GM12891 (cell line): ENCODE measurements at regions not wholly inside any gene's neighbourhood (a gene's known extent, or its start where the extent isn't known, plus 50 kb on each side); places are given as distances from the start of the nearest gene placed in this dataset.

Source experiments
- DNase-seq: peaks from one replicate; pipeline ENCODE4 v3.0.0; 2011; ENCODE audit warnings: low spot score; ENCODE audit not compliant: insufficient read length
- FAIRE-seq: peaks from 2 replicates; lab custom pipeline; 2011; peaks lifted over from hg19 to GRCh38; lab: Jason Lieb, UNC
- PAX5 ChIP-seq: IDR thresholded peaks from 2 replicates; pipeline ENCODE4 v1.6.1; 2011; ENCODE audit warnings: low read length, moderate library complexity, mild to moderate bottlenecking; ENCODE audit not compliant: insufficient read depth, severe bottlenecking
- POLR2A ChIP-seq: IDR thresholded peaks from 2 replicates; pipeline ENCODE4 v1.6.1; 2011; ENCODE audit warnings: low read depth, low read length, control low read depth
- POLR2AphosphoS5 ChIP-seq: IDR thresholded peaks from 2 replicates; pipeline ENCODE4 v1.6.1; 2011; ENCODE audit warnings: low read depth, low read length, control low read depth
- POU2F2 ChIP-seq: IDR thresholded peaks from 2 replicates; pipeline ENCODE4 v1.6.1; 2011; ENCODE audit warnings: low read depth, mild to moderate bottlenecking, control low read depth, low read length, moderate library complexity
- SPI1 ChIP-seq: IDR thresholded peaks from 2 replicates; pipeline ENCODE4 v1.6.1; 2011; ENCODE audit warnings: low read depth, low read length, control low read depth
- TAF1 ChIP-seq: IDR thresholded peaks from 2 replicates; pipeline ENCODE4 v1.6.1; 2011; ENCODE audit warnings: low read depth, low read length, control low read depth

GRCh38 chr6:23200946-23201345 lies 631.6 kb downstream of the HDGFL1 start:
- no peak for FAIRE-seq
- DNase-seq = no peak
- TF ChIP-seq SPI1 (no peak), POLR2A (no peak), TAF1 (no peak), POLR2AphosphoS5 (no peak), POU2F2 (no peak), PAX5 (no peak)

- FAIRE-seq = no peak
- DNase-seq = no peak
- TF ChIP-seq SPI1 (no peak), POU2F2 (no peak), POLR2A (no peak), POLR2AphosphoS5 (no peak), PAX5 (no peak), TAF1 (no peak)
Measured at GRCh38 chr6:23202207-23202606, 632.8 kb downstream of the HDGFL1 start.

GRCh38 chr6:23212398-23212797 lies 643.0 kb downstream of the HDGFL1 start:
- FAIRE-seq = no peak
- DNase-seq = no peak
- no peak for TF ChIP-seq SPI1
- no peak for TF ChIP-seq POLR2AphosphoS5
- TF ChIP-seq TAF1 = no peak
- no peak for TF ChIP-seq PAX5
- TF ChIP-seq POU2F2 = no peak
- TF ChIP-seq POLR2A = no peak

GRCh38 chr6:23213193-23213592 lies 643.8 kb downstream of the HDGFL1 start:
- DNase-seq (no peak), FAIRE-seq (no peak)
- TF ChIP-seq SPI1 (no peak), POLR2AphosphoS5 (no peak), PAX5 (no peak), POLR2A (no peak), TAF1 (no peak), POU2F2 (no peak)

GRCh38 chr6:23213651-23214050 lies 644.3 kb downstream of the HDGFL1 start:
- no peak for FAIRE-seq
- TF ChIP-seq POU2F2 (no peak), POLR2AphosphoS5 (no peak), POLR2A (no peak), SPI1 (no peak), PAX5 (no peak), TAF1 (no peak)
- no peak for DNase-seq

GRCh38 chr6:23218751-23219150 lies 649.4 kb downstream of the HDGFL1 start:
- TF ChIP-seq POLR2A (no peak), POLR2AphosphoS5 (no peak), TAF1 (no peak), SPI1 (no peak), POU2F2 (no peak), PAX5 (no peak)
- DNase-seq = no peak
- FAIRE-seq = no peak

GRCh38 chr6:23222724-23223123 lies 653.4 kb downstream of the HDGFL1 start:
- no peak for TF ChIP-seq POLR2A
- TF ChIP-seq TAF1 = no peak
- TF ChIP-seq PAX5 = no peak
- TF ChIP-seq SPI1 = no peak
- TF ChIP-seq POLR2AphosphoS5 = no peak
- TF ChIP-seq POU2F2 = no peak
- no peak for DNase-seq
- no peak for FAIRE-seq

GRCh38 chr6:23224540-23224939 lies 655.2 kb downstream of the HDGFL1 start:
- no peak for TF ChIP-seq POU2F2
- TF ChIP-seq TAF1 = no peak
- TF ChIP-seq POLR2A = no peak
- TF ChIP-seq POLR2AphosphoS5 = no peak
- TF ChIP-seq PAX5 = no peak
- no peak for TF ChIP-seq SPI1
- no peak for DNase-seq
- FAIRE-seq = no peak

- FAIRE-seq (no peak), DNase-seq (no peak)
- TF ChIP-seq SPI1 = no peak
Measured at GRCh38 chr6:23228439-23229024, 659.2 kb downstream of the HDGFL1 start.

- no peak for DNase-seq
- TF ChIP-seq TAF1 (no peak), PAX5 (no peak), SPI1 (no peak), POLR2A (no peak), POLR2AphosphoS5 (no peak), POU2F2 (no peak)
- no peak for FAIRE-seq
Measured at GRCh38 chr6:23243854-23244253, 674.5 kb downstream of the HDGFL1 start.
